ENCODE measurements at regions not wholly inside any gene's neighbourhood (a gene's known extent, or its start where the extent isn't known, plus 50 kb on each side); places are given as distances from the start of the nearest gene placed in this dataset.
"Not testable (repeated sequence)": the region's sequence is repeated elsewhere in the genome, so short reads cannot be mapped to it uniquely, and the experiment has no call there.

DNA sequence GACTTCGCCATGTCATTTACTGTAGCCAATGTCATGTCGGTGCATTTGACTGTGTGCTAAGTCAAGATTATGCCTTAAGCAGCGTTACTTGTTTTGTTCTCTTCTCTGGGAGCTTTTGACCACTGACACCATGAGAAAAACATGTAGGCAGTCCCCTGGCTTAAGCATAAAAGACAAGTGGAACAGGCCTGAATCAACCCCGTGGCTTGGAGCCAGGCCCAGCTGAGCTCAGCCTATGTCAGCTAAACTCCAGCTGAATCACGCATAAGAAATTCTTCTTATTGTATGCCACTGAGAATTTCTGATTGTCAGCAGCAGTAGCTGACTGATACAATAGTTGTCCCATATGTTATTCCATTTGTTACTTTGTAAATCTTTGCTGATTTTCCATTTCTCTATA is 261.9 kb downstream of the CBLL2 start:
- peak; percentile 36 for DNase-seq (ENCODE audit: low spot score)

DNA sequence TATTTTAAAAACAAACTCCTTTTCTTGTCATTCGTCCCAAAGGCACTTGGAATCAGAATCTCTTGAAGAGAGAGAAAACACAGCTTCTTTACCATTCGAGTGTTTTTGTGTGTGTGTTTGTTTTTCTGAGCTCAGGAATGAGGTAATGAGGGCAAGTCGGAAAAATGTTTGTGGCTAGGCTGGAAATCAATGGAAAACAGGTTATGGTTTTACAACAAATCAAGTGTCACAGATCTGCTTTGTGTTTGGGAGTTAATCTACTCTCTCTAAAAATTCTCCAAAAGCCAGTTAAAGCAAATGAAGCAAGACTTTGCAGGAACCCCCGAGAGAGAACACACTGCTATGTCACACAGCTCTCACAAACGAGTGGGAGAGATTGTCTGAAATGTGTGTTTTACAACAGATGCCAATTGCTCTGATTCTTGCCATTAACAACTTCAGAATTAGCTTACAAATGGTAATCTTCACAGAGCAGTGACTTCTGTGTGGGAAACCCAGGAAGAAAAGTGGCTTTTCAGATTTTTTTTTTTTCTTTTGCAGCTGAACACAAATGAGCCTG is 264.1 kb downstream of the CBLL2 start:
- DNase-seq (ENCODE audit: low spot score): no peak

DNA sequence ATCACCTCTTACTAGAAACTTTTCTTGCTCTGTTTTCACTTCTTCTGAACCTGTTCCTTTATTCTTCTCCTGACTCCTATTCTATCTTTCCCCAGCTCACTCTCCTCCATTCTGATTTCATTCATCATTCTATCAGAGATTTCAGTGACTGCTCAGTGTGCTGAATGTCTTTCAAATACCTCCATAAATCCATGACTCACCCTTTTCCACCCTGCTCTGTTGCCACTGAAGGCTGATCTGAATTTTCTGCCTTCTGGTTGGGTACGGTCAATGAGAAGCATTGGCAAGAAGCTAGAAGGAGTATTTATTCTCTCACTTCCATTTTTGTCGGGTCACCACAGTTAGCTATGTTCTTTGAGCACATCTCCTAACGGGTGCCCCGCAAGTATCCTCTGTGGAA is 265.9 kb downstream of the CBLL2 start:
- DNase-seq (ENCODE audit: low spot score): no peak

DNA sequence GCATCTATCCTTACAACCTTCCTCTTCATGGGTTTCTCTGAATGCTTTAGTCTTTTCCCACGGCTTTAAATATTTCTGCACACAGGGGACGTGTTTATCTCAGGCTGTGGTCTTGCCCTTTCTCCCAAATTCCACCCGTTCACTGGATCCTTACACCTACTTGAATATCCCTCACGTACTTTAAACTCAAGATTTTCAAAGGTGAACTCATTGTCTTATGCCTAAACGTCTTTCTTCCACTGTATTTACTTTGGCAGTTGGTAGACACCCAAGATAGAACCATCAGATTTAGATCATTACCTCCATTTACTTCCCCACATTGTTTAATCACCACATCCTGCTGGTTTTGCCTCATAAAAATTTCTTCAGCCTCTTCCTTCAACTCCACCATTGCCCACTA is 269.2 kb downstream of the CBLL2 start:
- DNase-seq (ENCODE audit: low spot score): no peak

DNA sequence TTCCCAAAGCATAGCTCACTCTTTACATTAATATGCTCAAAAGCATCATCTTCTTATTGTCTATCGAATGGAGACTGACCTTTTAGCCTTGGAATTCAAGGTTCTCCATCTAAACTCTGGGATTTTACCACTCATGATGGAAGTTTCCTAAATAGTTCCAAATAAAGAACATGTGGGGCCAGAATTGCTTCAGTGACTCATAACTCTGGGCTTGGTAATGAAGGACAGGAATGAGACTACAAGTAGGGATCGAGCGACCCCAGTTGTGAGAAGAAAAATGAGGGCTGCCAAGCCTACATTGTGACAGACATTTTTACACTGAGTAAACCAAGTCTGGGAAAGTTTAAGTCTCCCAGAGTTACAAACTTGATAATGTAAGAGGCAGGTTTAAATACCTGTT is 269.9 kb downstream of the CBLL2 start:
- DNase-seq (ENCODE audit: low spot score): peak; percentile 9

DNA sequence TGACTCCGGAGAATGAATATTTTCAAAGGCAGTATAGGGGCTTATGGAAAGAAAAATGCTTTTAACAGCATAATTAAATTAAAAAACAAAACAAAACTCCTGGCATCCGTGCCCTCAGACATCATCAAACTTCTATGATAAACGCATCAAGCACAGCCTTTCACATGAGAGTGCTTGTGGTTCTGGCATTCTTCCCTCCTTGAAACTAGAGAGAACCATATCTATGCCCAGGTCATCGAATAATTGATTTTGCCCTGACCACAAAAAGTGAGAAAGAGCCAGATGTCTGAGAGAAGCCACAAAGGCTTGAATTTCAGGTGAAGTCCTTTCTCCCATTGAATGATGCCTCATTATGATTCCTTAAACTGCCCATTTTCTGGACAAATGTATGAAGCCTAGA is 286.8 kb downstream of the CBLL2 start:
- no peak for DNase-seq (ENCODE audit: low spot score)

DNA sequence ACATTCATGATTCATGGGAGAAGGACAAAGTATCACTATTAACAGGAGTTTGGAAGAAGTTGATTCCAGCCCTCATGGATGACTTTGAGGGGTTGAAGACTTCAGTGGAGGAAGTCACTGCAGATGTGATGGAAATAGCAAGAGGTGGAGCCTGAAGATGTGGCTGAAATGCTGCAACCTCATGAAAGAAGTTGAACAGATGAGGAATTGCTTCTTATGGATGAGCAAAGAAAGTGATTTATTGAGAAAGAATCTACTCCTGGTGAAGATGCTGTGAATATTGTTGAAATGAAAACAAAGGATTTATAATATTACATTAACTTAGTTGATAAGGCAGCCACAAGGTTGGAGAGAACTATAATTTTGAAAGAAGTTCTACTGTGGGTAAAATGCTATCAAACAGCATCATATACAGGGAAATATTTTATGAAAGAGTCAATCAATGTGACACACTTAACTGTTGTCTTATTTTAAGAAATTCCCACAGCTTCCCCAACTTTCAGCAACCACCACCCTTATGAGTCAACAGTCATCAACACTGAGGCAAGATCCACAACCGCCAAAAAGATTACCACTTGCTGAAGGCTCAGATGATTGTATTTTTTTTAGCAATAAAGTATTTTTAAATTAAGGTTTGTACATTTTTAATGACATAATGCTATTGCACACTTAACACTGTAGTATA is 302.6 kb downstream of the CBLL2 start:
- peak; percentile 3 for DNase-seq (ENCODE audit: low spot score)

DNA sequence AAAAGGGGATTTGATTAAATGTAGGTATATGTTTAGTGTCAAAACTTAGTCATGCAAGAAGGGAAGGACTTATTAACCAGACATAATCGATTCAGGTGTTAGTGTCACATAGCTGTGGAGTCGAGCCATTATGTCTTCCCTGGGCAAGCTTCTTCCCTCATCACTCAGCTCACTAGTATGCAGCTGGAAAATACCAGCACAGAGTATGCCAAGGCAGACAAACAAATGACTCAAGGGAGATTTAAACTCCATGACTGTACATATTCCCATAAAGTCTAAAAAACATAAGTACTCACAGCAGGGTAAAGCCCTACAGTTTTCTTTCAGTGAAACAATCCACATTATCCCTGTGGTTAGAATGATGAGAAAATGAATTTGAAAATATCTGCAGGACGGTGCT is 304.5 kb downstream of the CBLL2 start:
- peak; percentile 30 for DNase-seq (ENCODE audit: low spot score)

DNA sequence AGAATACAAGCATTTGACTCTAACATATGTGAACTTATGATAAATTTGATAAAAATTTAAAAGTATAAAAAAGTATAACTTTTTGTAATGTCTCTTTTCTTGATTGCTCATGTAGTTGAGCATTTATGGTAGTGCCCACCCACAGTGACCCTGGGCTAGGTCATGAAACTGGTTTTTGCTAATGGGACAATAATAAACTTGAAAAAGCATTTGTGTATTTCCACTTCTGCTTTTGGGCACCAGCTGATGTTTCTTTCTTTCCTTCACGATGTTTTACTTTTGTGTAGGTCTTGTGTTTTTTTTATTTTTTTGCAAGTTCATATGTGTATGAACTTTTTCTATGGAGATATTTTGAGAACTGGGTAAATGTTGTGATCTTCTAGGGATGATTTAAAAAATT is 313.1 kb downstream of the CBLL2 start:
- DNase-seq (ENCODE audit: low spot score): no peak

DNA sequence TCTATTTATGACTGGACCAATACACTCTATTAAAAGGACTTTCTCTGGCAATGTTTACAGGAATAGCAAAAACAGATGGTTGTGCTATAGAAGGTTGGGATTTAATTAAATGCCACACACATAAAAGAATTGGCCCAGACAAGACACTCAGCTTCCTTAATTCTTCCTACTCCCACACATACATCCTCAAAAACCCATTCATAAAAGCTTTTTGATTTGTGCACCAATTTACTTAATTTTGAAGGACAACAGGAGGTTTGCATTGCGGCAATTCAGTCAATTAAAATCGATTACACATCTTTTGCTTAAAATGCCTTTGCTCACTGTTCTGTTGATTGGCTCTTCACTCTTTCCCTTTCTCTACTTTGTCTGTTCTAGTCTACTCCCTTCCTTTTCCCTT is 317.1 kb downstream of the CBLL2 start:
- DNase-seq (ENCODE audit: low spot score): no peak

DNA sequence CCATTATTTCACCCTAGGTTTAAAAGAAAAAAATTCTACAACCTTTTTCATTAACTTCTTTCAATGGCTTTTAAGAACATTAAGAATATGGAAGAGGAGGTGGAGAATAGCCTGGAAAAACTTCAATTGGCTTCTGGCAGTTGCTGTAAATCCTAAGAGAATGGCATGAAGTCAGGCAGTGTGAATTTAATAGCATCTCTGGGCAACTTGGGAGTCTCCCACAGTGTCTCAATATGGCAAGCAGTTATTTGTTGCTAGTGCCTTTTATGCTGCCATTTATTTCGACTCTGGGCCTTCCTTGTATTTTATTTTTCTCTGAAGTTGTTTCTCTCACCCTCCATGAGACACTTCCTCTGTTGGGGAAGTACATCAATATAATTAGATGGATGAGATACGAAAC is 322.1 kb downstream of the CBLL2 start:
- no peak for DNase-seq (ENCODE audit: low spot score)

DNA sequence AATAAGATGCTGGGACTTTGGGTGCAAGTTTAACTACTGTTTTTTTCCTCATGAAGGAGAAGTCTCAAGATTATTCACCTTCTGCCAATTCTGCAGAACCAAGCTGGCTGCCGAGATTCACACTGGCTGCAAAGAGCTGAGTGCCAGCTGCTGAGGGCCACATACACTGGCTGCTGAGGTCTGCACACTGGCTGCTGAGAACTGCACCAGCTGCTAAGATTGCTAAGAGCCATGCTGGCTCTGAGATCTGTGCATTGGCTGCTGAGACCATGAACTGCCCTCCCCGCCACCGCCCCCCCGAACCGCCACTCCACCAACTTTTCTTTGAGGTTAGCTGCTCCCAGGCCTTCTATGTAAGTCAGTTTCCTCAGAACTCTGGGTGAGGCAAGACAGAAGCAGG is 330.3 kb downstream of the CBLL2 start:
- DNase-seq (ENCODE audit: low spot score): no peak

DNA sequence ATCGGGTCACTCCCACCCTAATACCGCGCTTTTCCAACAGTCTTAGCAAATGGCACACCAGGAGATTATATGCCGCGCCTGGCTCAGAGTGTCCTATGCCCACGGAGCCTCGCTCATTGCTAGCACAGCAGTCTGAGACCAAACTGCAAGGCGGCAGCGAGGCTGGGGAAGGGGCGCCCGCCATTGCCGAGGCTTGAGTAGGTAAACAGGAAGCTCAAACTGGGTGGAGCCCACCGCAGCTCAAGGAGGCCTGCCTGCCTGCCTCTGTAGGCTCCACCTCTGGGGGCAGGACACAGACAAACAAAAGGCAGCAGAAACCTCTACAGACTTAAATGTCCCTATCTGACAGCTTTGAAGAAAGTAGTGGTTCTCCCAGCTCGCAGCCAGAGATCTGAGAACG is 336.7 kb downstream of the CBLL2 start:
- DNase-seq (ENCODE audit: low spot score): not testable (repeated sequence)

DNA sequence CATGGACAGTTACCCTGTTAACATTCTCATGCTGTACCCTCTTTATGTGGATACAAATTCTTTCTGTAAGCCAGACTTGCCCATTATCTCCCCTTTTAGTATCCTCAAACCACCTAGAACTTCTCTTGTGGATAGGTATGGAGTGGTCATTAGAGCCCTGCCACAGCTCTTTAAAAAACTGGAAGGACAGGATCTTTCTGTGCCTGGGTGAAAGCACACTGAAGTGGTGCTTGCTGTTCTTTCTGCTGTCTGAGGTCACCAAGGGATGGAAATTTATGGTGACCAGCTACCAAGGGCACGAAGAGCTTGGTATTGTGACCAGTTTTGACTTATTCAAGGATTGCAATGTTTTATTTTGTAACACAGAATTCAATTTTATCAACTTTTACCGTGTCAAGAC is 344.2 kb downstream of the CBLL2 start:
- DNase-seq (ENCODE audit: low spot score): no peak

DNA sequence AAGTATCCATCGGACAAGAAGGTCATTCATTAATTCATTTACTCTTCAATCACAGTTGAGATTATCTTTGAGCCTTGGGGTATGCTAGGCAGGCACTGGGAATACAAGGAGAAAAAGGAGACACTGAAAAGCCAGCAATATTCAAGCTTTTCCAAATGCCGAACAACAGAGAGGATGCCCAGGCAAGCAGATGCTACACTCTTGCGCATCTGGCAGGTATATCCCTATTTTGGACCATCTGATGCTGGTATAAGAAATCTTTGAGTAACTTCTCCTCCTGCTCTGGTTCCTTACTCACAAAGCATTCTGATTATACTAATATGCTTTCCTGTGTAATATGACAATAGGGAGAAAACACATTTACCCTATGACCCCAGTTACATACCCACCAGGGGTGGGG is 354.9 kb downstream of the CBLL2 start:
- no peak for DNase-seq (ENCODE audit: low spot score)

DNA sequence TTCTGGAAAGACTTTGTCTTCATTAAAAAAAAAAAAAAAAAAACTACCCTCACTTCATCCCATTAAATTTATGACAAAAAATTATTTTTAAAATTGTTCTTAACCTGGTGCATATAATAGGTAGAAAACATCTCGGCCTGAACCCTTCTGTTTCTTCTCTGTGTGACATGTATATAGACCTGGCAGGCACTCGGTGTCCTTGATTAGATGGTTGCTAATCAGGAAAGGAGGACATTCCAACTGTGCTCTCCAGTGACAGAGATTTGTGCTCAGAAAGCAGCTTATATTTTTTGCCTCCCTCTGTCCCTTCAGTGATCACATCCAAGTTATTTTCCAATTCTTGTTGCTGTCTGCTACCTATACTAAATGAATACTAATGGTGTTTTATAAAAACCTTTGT is 355.6 kb downstream of the CBLL2 start:
- DNase-seq (ENCODE audit: low spot score): no peak

DNA sequence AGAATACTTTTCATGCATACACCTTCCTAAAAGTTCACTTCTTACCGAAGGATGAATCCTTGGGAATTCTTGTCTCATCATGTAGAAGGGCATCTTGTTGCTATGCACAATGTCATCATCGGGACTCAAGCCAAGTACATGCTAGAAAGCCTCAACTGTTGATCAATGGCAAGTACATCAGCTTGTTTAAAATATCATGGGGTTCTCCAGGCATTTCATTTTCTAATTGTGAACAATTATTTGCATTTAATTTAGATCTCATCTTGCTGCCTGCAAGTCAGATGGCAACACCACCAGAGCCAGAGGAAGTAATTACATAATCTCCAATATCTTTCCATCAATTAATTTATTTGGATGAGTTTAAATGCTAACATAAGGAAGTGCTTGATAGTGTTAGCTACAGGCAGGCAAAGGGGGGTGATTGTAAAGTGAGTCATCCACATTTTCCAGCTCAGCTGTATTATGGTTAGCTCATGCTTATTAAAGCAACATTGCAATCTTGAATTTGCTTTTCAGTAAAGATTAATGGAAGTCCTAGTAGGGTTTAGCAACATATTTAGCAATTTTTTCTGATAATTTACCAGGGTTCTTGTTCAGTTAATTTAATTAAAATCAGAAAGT is 356.5 kb downstream of the CBLL2 start:
- DNase-seq (ENCODE audit: low spot score): peak; percentile 40

DNA sequence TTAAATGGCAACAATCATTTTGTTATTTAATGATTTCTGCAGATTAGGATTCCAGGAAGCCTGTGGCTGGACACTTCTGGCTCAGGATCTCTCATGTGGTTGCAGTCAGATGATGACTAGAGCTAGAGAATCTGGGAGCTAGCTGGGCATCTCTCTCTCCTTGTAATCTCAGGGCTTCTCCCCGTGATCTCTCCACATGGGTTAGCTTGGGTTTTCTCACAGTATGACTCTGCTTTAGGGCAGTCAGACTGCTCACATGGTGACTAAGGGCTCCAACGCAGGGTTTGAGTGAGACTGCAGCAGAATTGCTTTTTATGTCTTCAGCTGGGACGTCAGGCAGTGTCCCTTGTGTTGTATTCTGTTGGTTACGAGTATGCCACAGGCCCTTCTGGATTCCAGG is 361.4 kb downstream of the CBLL2 start:
- DNase-seq (ENCODE audit: low spot score): peak; percentile 45

DNA sequence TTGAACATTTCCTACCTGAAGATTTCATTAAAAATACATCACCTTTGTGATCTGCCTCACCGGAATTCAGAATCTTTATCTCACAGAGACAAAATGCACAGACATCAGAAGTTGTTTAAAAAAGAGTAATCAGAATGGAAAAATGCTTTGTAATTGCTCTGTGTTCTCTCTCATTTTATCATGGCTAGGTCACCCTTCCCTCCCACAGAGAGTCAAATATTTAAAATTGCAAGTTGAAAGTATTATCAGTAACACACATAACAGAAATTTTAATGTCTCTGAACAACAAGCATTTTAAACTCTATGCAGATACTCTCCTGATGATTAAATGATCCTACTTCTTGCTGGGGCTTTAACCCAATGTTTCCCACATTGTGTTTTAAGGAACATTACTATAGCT is 362.0 kb downstream of the CBLL2 start:
- DNase-seq (ENCODE audit: low spot score): peak; percentile 6

DNA sequence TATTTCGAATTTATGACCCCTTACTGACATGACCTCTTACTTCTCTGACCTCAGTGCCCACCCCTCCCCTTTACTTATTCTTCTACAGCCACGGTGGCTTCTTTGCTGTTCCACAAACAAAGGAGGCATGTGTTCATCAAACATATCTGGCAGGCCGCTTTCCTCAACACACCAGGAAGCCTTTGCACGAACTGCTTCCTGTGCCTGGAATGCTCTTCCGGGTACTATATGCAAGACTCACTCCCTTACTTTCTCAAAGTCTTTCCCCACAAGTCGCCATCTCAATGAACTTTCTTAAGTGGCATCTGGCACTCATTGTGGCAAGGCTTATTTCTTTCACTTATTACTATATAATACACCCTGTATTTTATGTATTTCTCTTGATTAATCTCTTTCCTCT is 351.5 kb upstream of the DDX53 start:
- no peak for DNase-seq (ENCODE audit: low spot score)

DNA sequence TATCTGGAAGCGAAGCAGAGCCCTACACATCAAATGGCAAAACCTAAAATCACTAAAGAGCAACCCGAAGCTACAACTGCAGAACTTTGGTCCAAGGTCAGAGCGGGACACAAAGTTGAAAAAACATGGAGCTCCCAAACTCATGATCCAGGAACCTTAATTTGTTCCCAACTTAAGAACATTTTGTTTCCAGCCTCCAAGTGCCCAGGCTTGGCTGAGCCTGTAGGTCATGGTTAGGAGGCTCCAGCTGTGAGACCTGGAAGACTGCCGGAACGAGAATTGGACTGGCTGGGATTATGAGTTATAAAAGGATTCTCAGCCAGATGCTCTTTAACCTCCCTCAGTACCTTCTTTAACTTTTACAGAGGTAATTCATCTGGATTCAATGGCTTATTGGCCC is 349.1 kb upstream of the DDX53 start:
- no peak for DNase-seq (ENCODE audit: low spot score)

DNA sequence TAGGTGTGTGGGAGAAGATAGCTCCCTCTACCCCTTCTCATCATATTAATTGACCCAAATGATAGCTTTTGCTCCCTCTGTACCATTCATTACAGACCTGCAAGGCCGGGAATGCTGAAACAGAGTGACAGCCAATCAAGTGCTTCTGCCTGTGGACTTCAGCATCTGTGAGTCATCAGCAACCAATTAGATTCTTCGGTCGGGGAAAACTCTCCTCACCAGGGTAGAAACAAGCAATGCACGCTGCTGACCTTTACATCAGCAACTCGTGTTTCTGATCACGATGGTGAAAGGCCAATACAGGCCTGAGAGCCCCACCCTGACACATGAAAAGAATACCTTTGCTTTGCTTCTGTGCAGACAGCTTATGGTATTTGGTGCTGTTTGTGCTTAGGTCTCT is 347.2 kb upstream of the DDX53 start:
- peak; percentile 60 for DNase-seq (ENCODE audit: low spot score)

DNA sequence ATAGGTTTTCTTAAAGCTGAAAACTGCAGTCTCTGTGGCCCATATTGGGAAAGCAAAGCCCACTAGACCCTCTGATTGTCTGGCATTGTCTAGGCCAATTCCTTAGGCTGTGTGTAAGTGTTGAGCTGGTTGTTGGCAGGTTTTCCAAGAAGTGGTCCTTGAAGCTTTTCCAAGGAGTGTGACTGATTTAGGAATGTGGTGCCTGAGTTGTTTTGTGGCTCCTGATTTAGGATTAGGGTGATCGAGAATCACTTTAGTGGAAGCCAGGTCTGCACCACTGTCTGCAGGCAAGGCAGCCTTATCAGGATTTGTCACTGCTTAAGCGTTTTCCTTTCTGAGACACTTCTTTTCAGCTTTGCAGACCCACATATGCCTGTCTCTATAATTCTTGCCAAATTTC is 339.0 kb upstream of the DDX53 start:
- DNase-seq (ENCODE audit: low spot score): peak; percentile 12

DNA sequence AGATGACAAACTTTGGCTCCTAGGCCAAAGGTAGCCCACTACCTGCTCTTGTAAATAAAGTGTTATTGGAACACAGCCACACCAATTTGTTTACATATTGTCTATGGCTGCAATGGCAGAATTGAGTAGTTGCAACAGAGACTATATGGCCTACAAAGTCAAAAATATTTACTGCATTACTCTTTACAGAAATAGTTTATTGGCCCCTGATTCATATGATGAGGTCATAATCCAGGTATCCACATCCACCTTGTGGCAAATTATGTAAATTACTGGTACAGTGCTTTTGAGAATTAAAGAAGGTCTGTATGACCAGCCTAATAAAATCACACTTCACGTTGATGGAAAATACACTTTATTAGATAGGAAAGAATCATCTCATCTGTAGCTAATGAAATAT is 337.0 kb upstream of the DDX53 start:
- no peak for DNase-seq (ENCODE audit: low spot score)

Measured in GM03348 (cell line).